K562 (cell line): ENCODE measurements at regions not wholly inside any gene's neighbourhood (a gene's known extent, or its start where the extent isn't known, plus 50 kb on each side); places are given as distances from the start of the nearest gene placed in this dataset.

Experiments
- ATAC-seq: fragments of 200-7000 bp; cut with Tn5 transposase; 3 replicates; pipeline ENCODE4 v1.9.1; 2020; ENCODE audit warnings: moderate library complexity
- BruUV-seq: library from RNA; stranded (reverse); fragments of 400-500 nt; replicated peaks from 2 replicates; lab custom pipeline; 2021; lab: Mats Ljungman, UMichigan
- CTCF ChIA-PET: fragments of 300-600 bp; formaldehyde crosslinking; extraction: SDS; loops from one replicate; lab custom pipeline; 2021; ENCODE audit warnings: low intra/inter-chr PET ratio; lab: Yijun Ruan, JAX
- POLR2A ChIA-PET: fragments of 300-600, 350-650 bp; sonication (Branson Sonifier 250); formaldehyde crosslinking; extraction: SDS; loops from one replicate; lab custom pipeline; 2021; ENCODE audit warnings: antibody characterized with exemption, inconsistent platforms; lab: Yijun Ruan, JAX
- DNase-seq, 4 experiments: peaks; one replicate each; pipeline versions ENCODE4 v3.0.0 to v3.0.0-alpha.2; 2011 to 2018; ENCODE audit warnings: low spot score in 3 of 4, mixed read lengths in 3 of 4; ENCODE audit errors: extremely low read depth in 1 of 4
- FAIRE-seq: peaks from 2 replicates; lab custom pipeline; 2011; peaks lifted over from hg19 to GRCh38; lab: Jason Lieb, UNC
- H2AFZ ChIP-seq: 2 replicates; pipeline ENCODE4 v1.6.0; 2011; ENCODE audit warnings: low read depth, low read length, control low read depth, inconsistent platforms
- H3K27ac ChIP-seq: fragments of 200-600 bp; 3 replicates; pipeline ENCODE4 v1.8.0; 2011; ENCODE audit warnings: low read depth, mild to moderate bottlenecking, control low read depth, inconsistent platforms, low read length, moderate library complexity, mixed read lengths; ENCODE audit errors: extremely low read depth
- H3K27me3 ChIP-seq, 2 experiments: fragments of 300-600 bp in 1 of 2; 2 replicates in 1 of 2; 3 replicates in 1 of 2; pipeline versions ENCODE4 v1.6.0 to v1.8.0; 2011; ENCODE audit warnings: inconsistent platforms in 2 of 2, low read length in 2 of 2, mild to moderate bottlenecking in 1 of 2, mixed read lengths in 1 of 2, moderate library complexity in 1 of 2; ENCODE audit not compliant: control insufficient read depth in 2 of 2, insufficient read depth in 2 of 2
- H3K36me3 ChIP-seq: fragments of 300-600 bp; 3 replicates; pipeline ENCODE4 v1.8.0; 2011; ENCODE audit warnings: mild to moderate bottlenecking, low read length, inconsistent platforms; ENCODE audit not compliant: control insufficient read depth, insufficient read depth
- H3K4me1 ChIP-seq, 2 experiments: fragments of 200-600 bp in 1 of 2; replicated peaks in 1 of 2; 2 replicates in 1 of 2; 3 replicates in 1 of 2; pipeline versions ENCODE4 v1.5.1 to v1.8.0; 2011; ENCODE audit warnings: inconsistent platforms in 2 of 2, low read length in 2 of 2, mild to moderate bottlenecking in 1 of 2, mixed read lengths in 1 of 2, moderate library complexity in 1 of 2; ENCODE audit not compliant: control insufficient read depth in 2 of 2, insufficient read depth in 2 of 2
- H3K4me2 ChIP-seq: 2 replicates; pipeline ENCODE4 v1.6.1; 2011; ENCODE audit warnings: low read length, control low read depth, inconsistent platforms, mixed read lengths; ENCODE audit not compliant: insufficient read depth
- H3K4me3 ChIP-seq: fragments of 200-600 bp; sonication (generic), shearing (Covaris generic); 2 replicates; pipeline ENCODE4 v1.5.1; 2016; ENCODE audit warnings: control low read depth, inconsistent platforms
- H3K79me2 ChIP-seq: fragments of 200-600 bp; 3 replicates; pipeline ENCODE4 v1.8.0; 2011; ENCODE audit warnings: low read length, inconsistent platforms; ENCODE audit not compliant: control insufficient read depth, insufficient read depth
- H3K9ac ChIP-seq, 2 experiments: 2 replicates each; pipeline versions ENCODE4 v1.6.0 to v1.6.1; 2011; ENCODE audit warnings: low read depth in 2 of 2, low read length in 2 of 2, control low read depth in 1 of 2, inconsistent platforms in 1 of 2, mild to moderate bottlenecking in 1 of 2, mixed read lengths in 1 of 2; ENCODE audit not compliant: insufficient read depth in 1 of 2
- H3K9me1 ChIP-seq: one replicate; pipeline ENCODE4 v1.6.0; 2011; ENCODE audit warnings: inconsistent platforms, mild to moderate bottlenecking, low read length, moderate library complexity; ENCODE audit not compliant: control insufficient read depth, insufficient read depth
- H3K9me3 ChIP-seq: replicated peaks from 2 replicates; pipeline ENCODE4 v1.5.1; 2011; ENCODE audit warnings: low read depth, low read length, inconsistent platforms; ENCODE audit not compliant: control insufficient read depth, insufficient read depth
- H4K20me1 ChIP-seq: replicated peaks from 2 replicates; pipeline ENCODE4 v1.6.1; 2011; ENCODE audit warnings: low read length, inconsistent platforms, mixed read lengths; ENCODE audit not compliant: control insufficient read depth, insufficient read depth
- EHMT2 ChIP-seq: fragments of 450-650 bp; IDR thresholded peaks from 2 replicates; pipeline ENCODE4 v1.6.1; 2018; ENCODE audit warnings: antibody characterized with exemption
- ETS1 ChIP-seq: conservative IDR thresholded peaks from 2 replicates; pipeline ENCODE4 v1.6.1; 2011; ENCODE audit warnings: low read depth, mild to moderate bottlenecking, low read length; ENCODE audit not compliant: control insufficient read depth
- HNRNPK ChIP-seq: fragments of 200-400 bp; formaldehyde crosslinking; IDR thresholded peaks from one replicate; pipeline ENCODE4 v1.6.1; 2018; ENCODE audit warnings: mild to moderate bottlenecking, low read depth, low read length; ENCODE audit not compliant: poor library complexity, severe bottlenecking
- JUNB ChIP-seq: fragments of 450-650 bp; formaldehyde crosslinking; conservative IDR thresholded peaks from 2 replicates; pipeline ENCODE4 v1.4.0; 2020; ENCODE audit warnings: mild to moderate bottlenecking
- MED1 ChIP-seq: sonication (generic); formaldehyde crosslinking; IDR thresholded peaks from 2 replicates; pipeline ENCODE4 v1.8.1; 2023; ENCODE audit warnings: missing genetic modification reagents, borderline replicate concordance
- MEF2A ChIP-seq: IDR thresholded peaks from 2 replicates; pipeline ENCODE4 v1.6.1; 2011; ENCODE audit warnings: low read depth, mild to moderate bottlenecking, low read length, moderate library complexity; ENCODE audit not compliant: control insufficient read depth
- PHF21A ChIP-seq: fragments of 450-650 bp; IDR thresholded peaks from 2 replicates; pipeline ENCODE4 v1.6.1; 2017; ENCODE audit warnings: low read depth, borderline replicate concordance
- SIN3A ChIP-seq, 2 experiments: fragments of 150-350 bp in 1 of 2; IDR thresholded peaks; 2 replicates each; pipeline ENCODE4 v1.6.1; 2011 to 2016; ENCODE audit warnings: borderline replicate concordance in 2 of 2, low read depth in 2 of 2, low read length in 2 of 2, mild to moderate bottlenecking in 2 of 2, moderate library complexity in 2 of 2; ENCODE audit not compliant: control insufficient read depth in 1 of 2
- ZKSCAN3 ChIP-seq: fragments of 250-450 bp; sonication (Bioruptor Pico); IDR thresholded peaks from 2 replicates; pipeline ENCODE4 v1.4.0; 2020
- ZKSCAN8 ChIP-seq: fragments of 200-800 bp; sonication (Bioruptor generic); IDR thresholded peaks from 2 replicates; pipeline ENCODE4 v1.6.1; 2016; ENCODE audit warnings: missing genetic modification characterization, missing compliant biosample characterization
- ZNF318 ChIP-seq, 2 experiments: fragments of 450-650 bp; IDR thresholded peaks; 2 replicates each; pipeline ENCODE4 v1.6.1; 2016; ENCODE audit warnings: mild to moderate bottlenecking in 2 of 2, borderline replicate concordance in 1 of 2, low read depth in 1 of 2, moderate library complexity in 1 of 2
- ZNF655 ChIP-seq: fragments of 250-450 bp; sonication (Bioruptor Pico); IDR thresholded peaks from 2 replicates; pipeline ENCODE4 v1.5.0; 2021
- WGBS: fragments of 100-300 bp; shearing (Covaris generic); methylation state at CpG from one replicate; pipeline ENCODE4 v1.1.6; 2016; ENCODE audit warnings: low coverage, mixed read lengths; ENCODE audit not compliant: insufficient coverage; ENCODE audit errors: missing lambda C conversion rate; 5-methylcytosine and 5-hydroxymethylcytosine counted together
- in situ Hi-C: fragments of 300-500 bp; cut with MboI; formaldehyde crosslinking; loops from 4 replicates; pipeline ENCODE4 v1.15.0; 2018; ENCODE audit warnings: inconsistent platforms, mixed read lengths
- intact Hi-C: fragments of 100-400 bp; cut with micrococcal nuclease; formaldehyde crosslinking; loops from 2 replicates; pipeline ENCODE4 v1.14.2; 2022

- FAIRE-seq = no peak
- no peak overlapping the region for H3K27ac ChIP-seq
- no peak overlapping the region for H3K4me3 ChIP-seq
- intact Hi-C loops = no loop called here
- no TSS peak for BruUV-seq
- POLR2A ChIA-PET = no interaction called here
- no peak overlapping the region for H3K9ac ChIP-seq
- H3K4me1 ChIP-seq = no peaks in the 10 kb centered on the region
- in situ Hi-C loops = no loop called here
- no peak for DNase-seq
- H3K79me2 ChIP-seq = no peaks in the 10 kb centered on the region
- H3K9me1 ChIP-seq = no peaks in the 10 kb centered on the region
- no peak for ATAC-seq
- no peaks in the 10 kb centered on the region for H3K36me3 ChIP-seq
- H2AFZ ChIP-seq = no peak overlapping the region
- 0% methylated on average over 2 of the region's 2 CpGs for WGBS
- CTCF ChIA-PET = no interaction called here
- no peak overlapping the region for H3K4me2 ChIP-seq
- no peaks in the 10 kb centered on the region for H3K9me3 ChIP-seq
- peaks cover 20 to 39% of the 10 kb centered on the region in 2 experiments for H3K27me3 ChIP-seq
- no peaks in the 10 kb centered on the region; the same call in 1 of the 2 replicates for H4K20me1 ChIP-seq
- no peak for TF ChIP-seq SIN3A (IDR thresholded peaks at IDR 0.05; ENCODE audit: borderline replicate concordance in 2 of 2, control insufficient read depth in 1 of 2, low read depth in 2 of 2, low read length in 2 of 2)
- TF ChIP-seq ZKSCAN8 = no peak
- TF ChIP-seq ZNF655 (CRISPR knock-in tag) = no peak
- TF ChIP-seq EHMT2 = no peak
- no peak for TF ChIP-seq MEF2A
- TF ChIP-seq ZKSCAN3 (CRISPR knock-in tag) = no peak
- TF ChIP-seq ZNF318 (IDR thresholded peaks at IDR 0.05; ENCODE audit: borderline replicate concordance in 1 of 2, low read depth in 1 of 2) = no peak
- no peak for TF ChIP-seq ETS1
- no peak for TF ChIP-seq HNRNPK
- no peak for TF ChIP-seq PHF21A
- no peak for TF ChIP-seq JUNB
- no peak for TF ChIP-seq MED1 (CRISPR knock-in tag)
These were observed 129.6 kb upstream of the RAB4A start for GRCh38 chr1:229141271-229141670.
